Stimulated activated CD4-positive, alpha-beta T cell treated with anti-CD3 and anti-CD28 coated beads, Interleukin-12 subunit alpha, Interleukin-12 subunit beta, amount 100 ng/mL, for 4 hours (primary cell): ENCODE measurements at regions not wholly inside any gene's neighbourhood (a gene's known extent, or its start where the extent isn't known, plus 50 kb on each side); places are given as distances from the start of the nearest gene placed in this dataset.
"Not testable (repeated sequence)": the region's sequence is repeated elsewhere in the genome, so short reads cannot be mapped to it uniquely, and the experiment has no call there.

Source experiments
- DNase-seq: peaks from one replicate; pipeline ENCODE4 v3.0.0-alpha.2; 2020

GRCh38 chr3:152102410-152102809 is 166.3 kb upstream of the MBNL1 start:
- no peak for DNase-seq

DNA sequence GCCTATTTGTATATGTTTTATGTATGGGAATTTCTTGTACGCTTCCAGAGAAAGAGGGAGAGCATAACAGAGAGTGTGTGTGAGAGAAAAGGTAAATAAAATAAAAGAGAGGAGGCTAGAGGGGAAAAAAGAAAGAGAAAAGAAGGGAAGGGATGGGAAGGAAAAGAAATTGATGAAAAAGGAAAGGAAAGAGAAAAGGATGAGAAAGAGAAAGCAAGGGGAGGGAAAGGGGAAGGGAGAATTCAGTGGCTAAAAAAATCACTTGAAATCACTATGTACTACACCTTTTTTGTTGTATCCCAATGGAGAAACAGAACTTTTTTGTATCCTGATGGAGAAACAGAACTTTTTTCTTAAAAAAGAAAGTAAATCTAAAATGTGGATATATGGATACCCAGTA is 165.5 kb upstream of the MBNL1 start:
- no peak for DNase-seq

GRCh38 chr3:152104847-152105415 is 163.8 kb upstream of the MBNL1 start:
- no peak for DNase-seq

DNA sequence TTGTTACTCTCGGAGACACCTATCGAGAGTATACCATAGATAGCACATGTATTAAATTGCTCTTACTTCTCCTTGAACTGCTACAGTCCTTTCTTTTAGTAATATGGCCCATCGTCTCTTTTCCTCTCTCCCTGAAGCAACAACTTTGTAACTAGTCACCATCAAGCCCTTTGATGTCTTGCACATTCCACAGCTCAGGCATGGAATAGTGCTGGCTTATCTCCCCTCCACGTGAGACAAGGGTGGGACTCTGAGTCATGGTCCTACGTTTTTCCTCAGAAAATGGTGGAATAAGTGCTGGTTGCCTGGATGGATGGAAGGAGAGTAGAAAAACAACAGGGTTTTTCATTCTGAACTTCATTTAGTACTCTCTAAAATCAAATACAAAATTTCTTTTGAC is 163.3 kb upstream of the MBNL1 start:
- DNase-seq = no peak

GRCh38 chr3:152109038-152109437 is 159.7 kb upstream of the MBNL1 start:
- DNase-seq = no peak

DNA sequence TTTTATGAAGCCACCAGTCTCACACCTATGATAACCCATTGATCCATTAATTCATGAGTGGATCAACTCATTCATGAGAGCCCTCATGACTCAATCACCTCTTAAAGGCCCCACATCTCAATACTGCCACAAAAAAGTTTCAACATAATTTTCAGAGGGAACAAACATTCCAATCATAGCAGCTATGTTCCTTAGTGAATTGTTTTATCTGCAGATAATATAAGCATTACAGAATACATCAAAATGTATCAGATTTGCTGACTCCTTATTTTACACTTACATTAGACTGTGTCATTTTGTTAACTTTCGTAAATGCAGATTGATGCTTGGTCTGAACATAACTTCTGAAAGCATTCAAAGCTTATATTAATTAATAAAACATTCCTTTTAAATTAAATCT is 155.3 kb upstream of the MBNL1 start:
- DNase-seq = no peak

- DNase-seq = no peak
Measured at GRCh38 chr3:152113992-152114651, 154.6 kb upstream of the MBNL1 start.

DNA sequence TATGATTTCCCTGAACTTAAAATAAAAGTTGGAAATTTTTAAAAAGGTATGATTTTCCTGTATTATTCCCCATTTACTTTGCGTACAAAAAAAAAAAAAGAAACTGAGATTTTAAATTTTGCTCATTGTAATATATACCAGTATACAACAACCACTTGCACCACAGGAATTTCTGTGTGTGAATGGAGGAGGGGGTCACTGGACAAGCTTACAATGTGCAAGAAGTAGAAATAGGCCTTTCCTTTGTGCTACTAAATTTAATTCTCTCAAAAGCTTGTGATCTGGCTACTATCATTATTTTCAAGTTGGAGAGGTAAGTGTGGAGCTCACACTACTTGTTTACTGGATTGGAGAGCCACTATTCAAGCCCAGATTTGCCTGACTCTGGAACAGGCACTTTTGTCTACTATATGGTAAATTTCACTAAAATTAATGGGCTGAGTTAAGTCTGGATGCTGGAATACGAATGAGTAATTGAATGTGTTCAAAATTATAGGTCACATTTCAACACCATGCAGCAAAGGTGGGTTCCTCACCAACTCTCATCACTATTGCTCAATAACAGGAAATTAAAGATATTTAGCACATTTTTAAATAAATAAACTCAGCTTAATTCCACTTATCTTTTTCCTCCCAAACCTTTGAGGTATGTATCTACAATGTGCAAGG is 148.0 kb upstream of the MBNL1 start:
- DNase-seq = no peak

DNA sequence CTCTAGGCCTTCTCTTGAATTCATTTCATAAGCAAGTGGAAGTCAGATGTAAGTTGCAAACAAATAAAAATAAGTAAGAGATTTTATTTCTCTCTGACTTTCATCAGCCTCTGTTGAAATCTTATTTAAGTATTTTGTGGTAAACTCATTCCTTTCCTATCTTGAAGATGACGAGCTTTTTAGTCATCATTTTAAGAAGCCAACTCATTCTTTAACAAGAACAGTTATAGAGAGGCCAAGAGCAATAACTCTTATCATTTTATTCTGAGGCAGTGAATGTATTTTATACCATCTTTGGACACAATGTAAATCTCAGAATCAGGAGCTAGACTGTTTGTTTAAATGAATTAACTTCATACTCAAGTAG is 147.5 kb upstream of the MBNL1 start:
- DNase-seq = no peak

- no peak for DNase-seq
Measured at GRCh38 chr3:152122851-152123250, 145.9 kb upstream of the MBNL1 start.

DNA sequence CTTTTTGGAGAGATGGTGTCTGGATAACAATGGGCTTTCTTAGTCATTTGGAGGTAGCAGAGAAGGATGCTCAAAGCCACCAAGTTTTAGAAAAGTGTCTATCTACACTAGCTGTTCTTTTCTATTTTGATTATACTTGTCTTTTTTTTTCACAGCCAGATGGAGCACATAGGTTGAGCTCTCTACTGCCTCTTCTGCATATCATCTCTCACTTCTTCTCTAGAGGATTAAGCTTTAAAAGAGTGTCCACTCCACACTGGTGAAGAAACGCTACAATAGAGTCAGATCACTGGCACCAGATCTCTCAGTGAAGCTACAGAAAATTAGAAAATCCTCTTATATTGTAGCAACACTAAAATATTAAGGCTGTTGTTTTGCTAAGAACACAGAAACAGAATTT is 145.3 kb upstream of the MBNL1 start:
- no peak for DNase-seq

DNA sequence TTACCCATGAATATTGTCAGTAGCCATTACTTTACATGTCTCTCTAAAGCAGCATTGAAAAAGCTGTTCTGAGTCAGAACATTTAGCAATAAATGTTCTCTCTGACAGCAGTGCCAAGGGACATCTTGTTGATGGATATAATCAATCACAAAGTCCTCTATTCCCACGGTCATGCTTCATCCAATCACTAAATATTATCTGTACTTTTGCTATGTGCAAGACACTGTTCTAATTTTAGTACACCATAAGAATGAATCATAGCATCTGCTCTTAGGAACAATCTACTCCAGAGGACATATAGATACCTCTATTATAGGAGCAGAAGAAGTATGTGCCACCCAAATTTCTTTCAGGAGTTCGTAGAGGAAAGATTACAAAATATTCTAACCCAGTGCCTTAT is 142.5 kb upstream of the MBNL1 start:
- DNase-seq = no peak

DNA sequence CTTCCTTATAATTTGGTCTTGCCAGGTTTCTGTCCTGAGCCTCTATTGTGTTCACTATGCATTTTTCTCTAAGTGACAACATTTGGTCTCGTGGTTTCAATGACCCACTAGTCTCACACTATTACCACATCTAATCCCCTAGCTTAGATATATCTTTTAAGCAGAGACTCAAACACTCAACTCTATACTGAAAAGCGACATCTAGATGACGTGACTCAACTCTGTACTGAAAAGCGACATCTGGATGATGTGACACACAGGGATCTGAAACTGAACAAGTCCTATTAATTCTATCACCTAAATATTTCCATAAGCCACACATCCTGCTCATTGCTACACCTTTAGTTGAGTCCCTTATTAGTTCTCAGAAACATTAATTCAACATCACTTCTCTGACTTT is 141.7 kb upstream of the MBNL1 start:
- no peak for DNase-seq

DNA sequence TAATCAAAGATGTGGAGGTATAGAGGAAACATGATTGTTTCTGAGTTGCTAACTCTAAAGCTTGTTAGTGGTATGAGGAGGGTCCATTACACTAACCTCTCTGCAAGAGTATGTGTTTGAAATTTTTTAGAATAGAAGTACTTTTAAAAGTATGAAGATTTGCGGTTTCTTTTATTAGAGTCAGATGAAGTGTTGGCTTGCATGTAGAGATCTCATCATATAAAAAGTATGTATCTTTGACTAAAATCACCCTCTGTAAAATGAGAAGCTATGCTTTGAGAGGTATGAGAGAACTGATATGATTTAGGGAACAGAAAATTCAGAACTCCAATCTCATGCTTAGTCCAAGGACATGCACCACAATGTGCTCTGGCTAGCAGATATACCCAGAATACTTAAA is 140.4 kb upstream of the MBNL1 start:
- no peak for DNase-seq

GRCh38 chr3:152139651-152140050 is 129.1 kb upstream of the MBNL1 start:
- no peak for DNase-seq

DNA sequence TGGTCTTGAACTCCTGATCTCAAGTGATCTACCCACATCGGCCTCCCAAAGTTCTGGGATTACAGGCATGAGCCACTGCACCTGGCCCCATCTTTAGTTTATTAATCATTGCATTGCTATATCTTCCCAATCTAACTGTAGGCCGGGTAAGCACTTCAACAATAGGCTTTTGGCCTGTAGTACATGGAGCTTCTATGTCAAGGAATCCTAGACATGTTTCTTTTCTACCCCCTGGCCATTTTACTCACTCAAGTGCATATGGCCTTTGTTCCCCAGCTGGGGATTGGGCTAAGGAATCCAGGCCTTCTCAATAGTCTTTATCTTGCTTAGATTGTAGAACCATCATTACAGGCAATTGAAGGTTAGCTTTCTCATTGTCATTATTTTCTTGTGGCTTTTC is 122.3 kb upstream of the MBNL1 start:
- DNase-seq = no peak

DNA sequence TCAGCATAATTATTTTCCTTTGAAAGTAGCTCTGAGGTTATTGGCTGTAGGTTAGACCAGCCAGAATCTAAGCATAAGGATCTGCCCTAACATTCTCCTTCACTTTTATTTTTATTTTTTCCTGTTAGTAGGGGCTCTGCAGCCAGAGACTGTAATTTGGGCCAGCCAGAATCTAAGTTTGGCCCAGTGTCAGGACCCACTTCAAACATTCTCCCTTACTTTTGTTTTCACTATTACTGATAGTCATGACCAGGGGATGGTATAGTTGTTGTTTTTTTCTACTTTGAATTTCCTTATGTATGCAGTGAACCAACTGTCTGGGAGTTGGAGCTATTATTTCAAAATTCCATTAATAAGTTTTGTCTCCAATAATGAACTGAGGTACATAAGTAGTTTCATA is 121.0 kb upstream of the MBNL1 start:
- DNase-seq = no peak

- no peak for DNase-seq
Measured at GRCh38 chr3:152148579-152148978, 120.2 kb upstream of the MBNL1 start.

DNA sequence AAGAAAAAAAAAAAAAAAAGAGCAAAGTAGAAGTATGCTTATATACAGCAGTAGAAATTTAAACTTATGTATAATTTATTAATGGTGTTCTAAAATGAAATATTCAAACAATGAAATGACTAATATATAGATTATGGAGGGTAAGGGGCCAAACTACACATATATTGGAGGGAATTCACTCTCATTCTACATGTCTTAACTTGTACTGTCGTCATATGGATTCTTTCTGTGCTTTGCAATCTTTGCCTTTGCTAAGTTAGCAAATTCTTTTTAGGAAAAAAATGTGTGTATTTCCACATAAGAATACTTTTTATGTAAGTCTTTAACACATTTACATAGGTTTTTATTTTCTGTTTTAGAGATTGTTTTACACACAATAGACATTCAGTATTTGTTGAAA is 118.9 kb upstream of the MBNL1 start:
- no peak for DNase-seq

DNA sequence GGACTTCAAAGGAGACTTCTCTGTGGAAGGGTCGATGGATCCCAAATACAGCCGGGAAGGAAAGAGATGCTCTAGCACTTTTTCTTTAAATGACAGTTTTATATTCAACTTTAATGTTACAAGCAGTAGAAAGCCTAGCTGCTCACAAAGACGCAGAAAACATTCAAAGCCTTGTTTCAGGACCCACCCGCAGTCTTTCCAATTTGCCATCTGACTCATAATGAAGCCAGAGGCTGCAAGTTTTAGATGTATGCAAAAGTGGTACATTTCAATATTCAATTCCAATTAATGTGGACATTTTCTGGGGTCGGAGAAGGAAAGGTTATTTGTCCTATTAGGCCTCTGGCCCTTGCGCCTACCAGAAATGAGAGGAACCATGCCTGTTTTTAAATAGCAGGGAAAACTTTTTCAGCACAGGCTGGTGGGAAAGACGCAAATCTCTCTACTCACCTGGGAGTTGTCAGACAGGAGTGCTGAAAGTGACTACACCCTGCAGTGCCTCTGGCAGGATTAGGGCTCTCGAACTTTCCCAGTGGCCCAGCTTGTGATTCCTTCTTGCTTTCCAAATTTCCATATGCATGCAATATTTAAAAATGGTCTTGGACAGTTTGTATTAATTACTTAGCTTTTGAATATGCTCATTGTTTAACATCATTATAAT is 117.4 kb upstream of the MBNL1 start:
- no peak for DNase-seq

GRCh38 chr3:152151877-152152765 is 116.6 kb upstream of the MBNL1 start:
- not testable (repeated sequence) for DNase-seq

DNA sequence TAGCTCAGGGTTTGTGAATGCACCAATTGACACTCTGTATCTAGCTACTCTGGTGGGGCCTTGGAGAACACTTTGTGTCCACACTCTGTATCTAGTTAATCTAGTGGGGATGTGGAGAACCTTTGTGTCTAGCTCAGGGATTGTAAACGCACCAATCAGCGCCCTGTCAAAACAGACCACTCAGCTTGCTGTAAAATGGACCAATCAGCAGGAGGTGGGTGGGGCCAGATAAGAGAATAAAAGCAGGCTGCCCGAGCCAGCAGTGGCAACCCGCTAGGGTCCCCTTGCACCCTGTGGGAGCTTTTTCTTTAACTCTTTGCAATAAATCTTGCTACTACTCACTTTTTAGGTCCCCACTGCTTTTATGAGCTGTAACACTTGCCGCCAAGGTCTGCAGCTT is 115.6 kb upstream of the MBNL1 start:
- not testable (repeated sequence) for DNase-seq
